ENCODE measurements at regions not wholly inside any gene's neighbourhood (a gene's known extent, or its start where the extent isn't known, plus 50 kb on each side); places are given as distances from the start of the nearest gene placed in this dataset.

DNA sequence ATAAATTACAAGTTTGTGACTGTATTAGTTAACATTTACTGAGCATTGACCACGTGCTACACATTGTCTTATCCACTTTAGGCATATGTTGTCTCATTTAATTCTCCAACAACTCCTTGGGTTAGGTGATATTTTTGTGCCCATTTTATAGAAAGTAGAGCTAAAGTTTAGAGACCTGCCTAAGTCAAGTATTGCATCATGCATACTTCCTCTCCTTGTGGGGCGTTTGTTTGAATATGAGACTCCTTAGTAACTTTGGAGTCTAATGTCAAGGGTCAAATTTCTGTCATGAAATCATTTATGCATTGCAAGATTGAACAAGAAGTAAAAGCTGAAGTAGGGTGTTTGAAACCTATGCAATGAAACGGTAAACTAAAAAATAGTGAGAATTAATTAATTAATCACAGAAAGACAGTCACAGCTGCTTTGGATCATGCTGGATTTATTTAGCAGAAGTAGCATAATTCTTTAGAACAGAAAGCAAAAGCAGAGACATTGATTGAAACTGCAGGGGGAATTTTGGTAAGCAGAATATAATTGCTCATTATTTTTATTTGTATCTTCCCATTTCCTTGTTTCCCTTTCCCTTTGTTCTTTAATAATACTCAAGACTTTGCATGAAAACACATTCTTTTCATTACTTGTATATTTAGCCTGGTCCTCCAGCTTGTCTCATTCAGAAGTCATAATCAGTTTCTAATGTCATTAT lies 1374.4 kb upstream of the GJE1 start:
- H3K27me3 ChIP-seq (ENCODE audit: control insufficient read depth, insufficient read depth, low read length), result no peaks in the 10 kb centered on the region
- H3K4me2 ChIP-seq (ENCODE audit: low read length), result no peak overlapping the region
- H3K4me3 ChIP-seq (ENCODE audit: low read length), result no peak overlapping the region
- no peaks in the 10 kb centered on the region for H3K4me1 ChIP-seq (ENCODE audit: control insufficient read depth, insufficient read depth, low read length)
- H3K9ac ChIP-seq (ENCODE audit: low read depth, low read length), result no peak overlapping the region
- no peaks in the 10 kb centered on the region for H3K9me3 ChIP-seq (replicated peaks; ENCODE audit: low read length)
- no peaks in the 10 kb centered on the region for H3K36me3 ChIP-seq (ENCODE audit: insufficient read depth, low read length)

DNA sequence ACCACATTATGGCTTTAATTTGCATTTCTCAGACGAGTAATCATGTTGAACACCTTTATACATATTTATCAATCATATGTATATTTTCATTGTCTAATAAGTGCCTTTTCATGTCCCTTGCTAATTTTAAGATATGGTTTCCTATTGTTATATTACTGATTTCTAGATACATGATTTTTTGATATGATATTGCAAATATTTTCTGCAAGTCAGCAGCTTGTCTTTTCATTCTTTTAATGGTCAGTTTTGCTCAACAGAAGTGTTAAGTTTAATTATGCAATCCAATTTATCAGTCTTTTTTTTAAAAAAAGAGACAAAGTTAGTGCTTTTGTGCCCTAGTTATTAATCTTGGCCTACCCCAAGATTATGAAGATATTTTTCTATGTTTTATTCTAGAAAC lies 1377.8 kb upstream of the CITED2 start:
- H3K4me1 ChIP-seq (ENCODE audit: control insufficient read depth, insufficient read depth, low read length), result no peaks in the 10 kb centered on the region
- H3K4me3 ChIP-seq (ENCODE audit: low read length), result no peak overlapping the region
- no peak overlapping the region for H3K9ac ChIP-seq (ENCODE audit: low read depth, low read length)
- no peak overlapping the region for H3K4me2 ChIP-seq (ENCODE audit: low read length)
- H3K27me3 ChIP-seq (ENCODE audit: control insufficient read depth, insufficient read depth, low read length), result no peaks in the 10 kb centered on the region
- no peaks in the 10 kb centered on the region for H3K36me3 ChIP-seq (ENCODE audit: insufficient read depth, low read length)
- H3K9me3 ChIP-seq (replicated peaks; ENCODE audit: low read length), result no peaks in the 10 kb centered on the region

DNA sequence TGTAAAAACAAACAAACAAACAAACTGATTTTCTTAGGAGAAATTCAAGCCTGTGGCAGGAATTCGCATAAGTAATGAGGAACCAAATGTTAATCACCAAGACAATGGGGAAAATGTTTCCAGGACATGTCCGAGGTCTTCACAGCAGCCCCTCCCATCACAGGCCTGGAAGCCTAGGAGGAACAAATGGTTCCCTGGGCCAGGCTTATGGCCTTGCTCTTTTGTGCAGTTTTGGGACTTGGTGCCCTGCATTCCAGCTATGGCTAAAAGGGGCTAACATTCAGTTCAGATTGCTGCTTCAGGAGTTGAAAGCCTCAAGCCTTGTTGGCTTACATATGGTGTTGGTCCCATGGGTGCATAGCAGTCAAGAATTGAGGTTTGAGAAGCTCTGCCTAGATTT lies 1372.7 kb upstream of the CITED2 start:
- H3K4me2 ChIP-seq (ENCODE audit: low read length), result no peak overlapping the region
- H3K4me1 ChIP-seq (ENCODE audit: control insufficient read depth, insufficient read depth, low read length), result peaks cover 6% of the 10 kb centered on the region
- H3K9me3 ChIP-seq (replicated peaks; ENCODE audit: low read length), result no peaks in the 10 kb centered on the region
- H3K36me3 ChIP-seq (ENCODE audit: insufficient read depth, low read length), result no peaks in the 10 kb centered on the region
- no peak overlapping the region for H3K4me3 ChIP-seq (ENCODE audit: low read length)
- H3K27me3 ChIP-seq (ENCODE audit: control insufficient read depth, insufficient read depth, low read length), result no peaks in the 10 kb centered on the region
- no peak overlapping the region for H3K9ac ChIP-seq (ENCODE audit: low read depth, low read length)

DNA sequence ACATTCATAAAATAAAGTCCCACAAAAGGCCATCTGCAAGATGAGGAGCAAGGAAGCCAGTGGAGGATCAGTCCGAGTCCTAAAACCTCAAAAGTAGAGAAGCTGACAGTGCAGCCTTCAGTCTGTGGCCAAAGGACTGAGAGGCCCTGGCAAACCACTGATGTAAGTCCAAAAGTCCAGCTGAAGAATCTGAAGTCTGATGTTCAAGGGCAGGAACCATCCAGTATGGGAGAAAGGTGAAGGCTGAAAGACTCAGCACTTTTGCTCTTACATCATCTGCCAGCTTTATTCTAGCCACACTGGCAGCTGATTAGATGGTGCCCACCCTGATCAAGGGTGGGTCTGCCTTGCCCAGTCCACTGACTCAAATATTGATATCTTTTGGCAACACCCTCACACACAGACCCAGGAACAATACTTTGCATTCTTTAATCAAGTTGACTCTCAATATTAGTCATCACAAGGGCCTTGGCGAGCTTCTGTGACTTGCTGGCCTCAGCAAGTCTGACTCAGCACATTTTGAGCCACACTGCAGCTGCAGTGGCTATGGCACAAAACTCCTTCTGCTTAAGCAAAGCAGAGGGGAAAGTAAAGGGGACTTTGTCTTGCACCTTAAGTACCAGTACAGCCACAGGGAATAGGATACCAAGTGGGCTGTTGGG lies 1370.3 kb upstream of the CITED2 start:
- H3K27me3 ChIP-seq (ENCODE audit: control insufficient read depth, insufficient read depth, low read length), result no peaks in the 10 kb centered on the region
- peaks cover 6% of the 10 kb centered on the region for H3K4me1 ChIP-seq (ENCODE audit: control insufficient read depth, insufficient read depth, low read length)
- H3K4me3 ChIP-seq (ENCODE audit: low read length), result no peak overlapping the region
- no peak overlapping the region for H3K9ac ChIP-seq (ENCODE audit: low read depth, low read length)
- no peaks in the 10 kb centered on the region for H3K9me3 ChIP-seq (replicated peaks; ENCODE audit: low read length)
- no peak overlapping the region for H3K4me2 ChIP-seq (ENCODE audit: low read length)
- no peaks in the 10 kb centered on the region for H3K36me3 ChIP-seq (ENCODE audit: insufficient read depth, low read length)

DNA sequence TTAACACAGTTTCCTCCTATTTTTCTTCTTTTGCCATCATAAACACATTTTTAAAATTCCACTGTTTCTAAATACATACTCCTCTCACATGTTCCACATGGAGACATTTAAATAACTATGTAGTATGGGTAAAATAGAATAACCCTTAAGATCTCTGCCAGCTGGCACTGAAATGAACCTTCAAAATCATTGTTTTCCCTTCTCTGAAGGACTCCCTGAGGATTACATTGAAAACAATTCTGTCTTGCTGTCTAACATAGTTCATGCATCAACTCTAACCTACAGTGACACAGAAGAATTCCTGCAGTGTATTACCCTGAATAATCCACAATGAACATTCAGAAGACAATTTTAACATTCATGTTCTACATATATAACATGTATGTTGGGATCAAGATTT lies 1361.8 kb upstream of the CITED2 start:
- Histone ChIP-seq H3K9ac (ENCODE audit: low read depth, low read length) (no peak overlapping the region), H3K4me1 (ENCODE audit: control insufficient read depth, insufficient read depth, low read length) (peaks cover 20% of the 10 kb centered on the region), H3K4me3 (ENCODE audit: low read length) (no peak overlapping the region), H3K36me3 (ENCODE audit: insufficient read depth, low read length) (no peaks in the 10 kb centered on the region), H3K9me3 (replicated peaks; ENCODE audit: low read length) (no peaks in the 10 kb centered on the region), H3K27me3 (ENCODE audit: control insufficient read depth, insufficient read depth, low read length) (no peaks in the 10 kb centered on the region), H3K4me2 (ENCODE audit: low read length) (no peak overlapping the region)

DNA sequence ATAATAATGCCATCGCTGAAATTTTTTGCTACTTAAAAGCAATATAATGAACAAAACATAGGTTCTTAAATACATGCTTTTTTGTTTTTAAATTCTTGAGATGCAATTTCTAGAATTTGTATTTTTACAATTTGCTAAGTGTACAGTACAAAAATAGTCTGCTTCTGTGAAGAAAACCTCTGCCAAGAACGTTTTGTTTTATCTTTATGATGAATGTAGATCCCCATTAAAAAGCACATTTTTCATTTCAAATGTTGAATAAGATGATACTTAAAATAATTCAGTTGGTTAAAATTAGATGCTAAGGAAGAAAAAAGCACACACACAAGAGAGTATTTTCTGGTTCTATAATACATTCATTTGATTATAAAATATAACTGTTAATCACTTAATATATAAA lies 1358.5 kb upstream of the CITED2 start:
- Histone ChIP-seq H3K4me3 (ENCODE audit: low read length) (no peak overlapping the region), H3K4me1 (ENCODE audit: control insufficient read depth, insufficient read depth, low read length) (peaks cover 21% of the 10 kb centered on the region), H3K36me3 (ENCODE audit: insufficient read depth, low read length) (no peaks in the 10 kb centered on the region), H3K27me3 (ENCODE audit: control insufficient read depth, insufficient read depth, low read length) (no peaks in the 10 kb centered on the region), H3K9ac (ENCODE audit: low read depth, low read length) (no peak overlapping the region), H3K4me2 (ENCODE audit: low read length) (no peak overlapping the region), H3K9me3 (replicated peaks; ENCODE audit: low read length) (no peaks in the 10 kb centered on the region)

DNA sequence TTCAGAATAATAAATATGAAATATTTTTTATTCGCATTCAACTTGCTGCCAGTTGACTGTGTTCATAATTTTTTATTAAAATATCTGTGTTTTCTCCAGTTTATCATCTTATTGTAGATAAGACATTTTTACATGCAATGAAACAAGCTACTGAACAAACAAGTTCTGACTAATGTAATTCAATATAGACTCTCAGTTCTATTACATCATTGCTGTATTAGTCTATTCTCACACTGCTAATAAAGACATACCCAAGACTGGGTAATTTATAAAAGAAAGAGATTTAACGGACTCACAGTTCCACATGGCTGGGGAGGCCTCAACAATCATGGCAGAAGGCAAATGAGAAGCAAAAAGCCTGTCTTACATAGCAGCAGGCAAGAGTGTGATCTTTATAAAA lies 1357.7 kb upstream of the CITED2 start:
- Histone ChIP-seq H3K9me3 (replicated peaks; ENCODE audit: low read length) (no peaks in the 10 kb centered on the region), H3K27me3 (ENCODE audit: control insufficient read depth, insufficient read depth, low read length) (no peaks in the 10 kb centered on the region), H3K36me3 (ENCODE audit: insufficient read depth, low read length) (no peaks in the 10 kb centered on the region), H3K4me1 (ENCODE audit: control insufficient read depth, insufficient read depth, low read length) (peaks cover 21% of the 10 kb centered on the region), H3K4me3 (ENCODE audit: low read length) (no peak overlapping the region), H3K4me2 (ENCODE audit: low read length) (no peak overlapping the region), H3K9ac (ENCODE audit: low read depth, low read length) (peak overlapping the region; percentile 37)

DNA sequence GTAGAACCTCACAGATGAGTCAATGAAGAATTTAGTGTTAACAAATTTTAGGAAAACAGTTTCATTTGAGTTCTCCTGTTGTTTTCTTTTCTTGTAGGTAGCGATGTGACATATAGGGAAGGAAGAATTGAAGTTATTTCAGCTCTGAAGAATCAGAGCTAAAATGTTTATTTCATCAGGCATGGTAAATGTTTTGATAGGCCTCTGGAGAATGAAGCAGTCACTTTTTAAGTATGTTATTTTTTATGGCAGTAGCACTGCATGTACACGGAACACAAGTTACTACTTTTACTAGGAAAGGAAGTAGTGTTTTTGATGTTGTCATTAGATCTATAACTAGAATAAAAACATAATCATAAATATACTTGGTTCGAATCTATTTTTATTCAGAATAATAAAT lies 1357.3 kb upstream of the CITED2 start:
- H3K9me3 ChIP-seq (replicated peaks; ENCODE audit: low read length), result no peaks in the 10 kb centered on the region
- peak overlapping the region; percentile 1 for H3K4me2 ChIP-seq (ENCODE audit: low read length)
- no peak overlapping the region for H3K4me3 ChIP-seq (ENCODE audit: low read length)
- H3K4me1 ChIP-seq (ENCODE audit: control insufficient read depth, insufficient read depth, low read length), result peaks cover 21% of the 10 kb centered on the region
- H3K27me3 ChIP-seq (ENCODE audit: control insufficient read depth, insufficient read depth, low read length), result no peaks in the 10 kb centered on the region
- H3K9ac ChIP-seq (ENCODE audit: low read depth, low read length), result peak overlapping the region; percentile 37
- no peaks in the 10 kb centered on the region for H3K36me3 ChIP-seq (ENCODE audit: insufficient read depth, low read length)

DNA sequence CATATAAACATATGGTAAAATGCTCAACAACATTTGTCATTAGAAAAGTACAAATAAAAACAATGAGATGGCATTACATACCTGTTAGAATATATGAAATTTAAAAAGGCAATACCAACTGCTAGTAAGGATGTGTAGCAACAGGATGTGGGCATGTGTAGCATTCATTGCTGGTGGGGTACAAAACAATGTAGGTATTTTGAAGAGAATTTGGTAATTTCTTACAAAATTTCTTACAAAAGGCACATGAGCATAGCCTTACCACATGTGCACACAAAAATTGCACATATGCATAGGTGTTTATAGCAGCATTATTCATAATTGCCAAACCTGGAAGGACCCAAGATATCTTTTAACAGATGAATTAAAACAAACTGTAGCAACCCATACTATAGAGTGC lies 1355.1 kb upstream of the CITED2 start:
- Histone ChIP-seq H3K27me3 (ENCODE audit: control insufficient read depth, insufficient read depth, low read length) (no peaks in the 10 kb centered on the region), H3K9me3 (replicated peaks; ENCODE audit: low read length) (no peaks in the 10 kb centered on the region), H3K9ac (ENCODE audit: low read depth, low read length) (no peak overlapping the region), H3K4me2 (ENCODE audit: low read length) (no peak overlapping the region), H3K36me3 (ENCODE audit: insufficient read depth, low read length) (no peaks in the 10 kb centered on the region), H3K4me3 (ENCODE audit: low read length) (no peak overlapping the region), H3K4me1 (ENCODE audit: control insufficient read depth, insufficient read depth, low read length) (peaks cover 15% of the 10 kb centered on the region)

DNA sequence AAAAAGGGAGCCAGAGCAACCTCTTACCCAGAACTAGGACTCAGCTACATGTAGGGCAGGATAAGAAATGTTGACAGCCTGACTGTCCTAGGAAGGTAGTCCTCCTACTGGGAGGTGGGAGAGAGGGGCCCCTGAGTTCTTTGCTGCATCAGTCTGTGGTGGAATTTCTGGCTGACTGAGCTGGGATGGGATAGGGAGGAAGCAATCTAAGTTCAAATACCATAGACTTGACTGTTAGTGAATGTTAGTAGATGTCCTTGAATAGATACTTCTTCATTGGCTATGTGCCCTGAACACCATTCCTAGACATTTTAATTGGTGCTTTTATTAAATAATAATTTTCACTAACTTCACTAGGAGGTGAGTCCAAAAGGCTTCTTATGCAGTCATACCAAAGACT lies 1343.6 kb upstream of the CITED2 start:
- Histone ChIP-seq H3K36me3 (ENCODE audit: insufficient read depth, low read length) (no peaks in the 10 kb centered on the region), H3K4me3 (ENCODE audit: low read length) (no peak overlapping the region), H3K4me2 (ENCODE audit: low read length) (no peak overlapping the region), H3K4me1 (ENCODE audit: control insufficient read depth, insufficient read depth, low read length) (no peaks in the 10 kb centered on the region), H3K9ac (ENCODE audit: low read depth, low read length) (no peak overlapping the region), H3K27me3 (ENCODE audit: control insufficient read depth, insufficient read depth, low read length) (no peaks in the 10 kb centered on the region), H3K9me3 (replicated peaks; ENCODE audit: low read length) (no peaks in the 10 kb centered on the region)

DNA sequence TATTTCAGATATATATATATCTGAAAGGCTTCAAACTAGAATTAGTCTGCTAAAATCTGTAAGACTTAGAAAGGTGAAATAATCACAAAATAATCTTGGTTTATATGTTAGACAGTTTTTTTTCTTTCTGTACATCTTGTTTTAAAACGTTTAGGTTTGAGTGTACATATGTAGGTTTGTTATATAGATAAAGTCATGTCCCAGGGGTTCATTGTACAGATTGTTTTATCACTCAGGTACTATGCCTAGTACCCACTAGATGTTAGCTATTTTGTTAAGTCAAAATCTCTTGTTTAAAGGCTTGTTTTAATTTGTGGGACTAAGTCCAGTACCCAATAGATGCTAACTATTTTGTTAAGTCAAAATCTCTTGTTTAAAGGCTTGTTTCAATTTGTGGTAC lies 1339.0 kb upstream of the CITED2 start:
- no peaks in the 10 kb centered on the region for H3K36me3 ChIP-seq (ENCODE audit: insufficient read depth, low read length)
- no peak overlapping the region for H3K4me2 ChIP-seq (ENCODE audit: low read length)
- no peaks in the 10 kb centered on the region for H3K27me3 ChIP-seq (ENCODE audit: control insufficient read depth, insufficient read depth, low read length)
- no peak overlapping the region for H3K9ac ChIP-seq (ENCODE audit: low read depth, low read length)
- H3K4me3 ChIP-seq (ENCODE audit: low read length), result no peak overlapping the region
- H3K4me1 ChIP-seq (ENCODE audit: control insufficient read depth, insufficient read depth, low read length), result no peaks in the 10 kb centered on the region
- no peaks in the 10 kb centered on the region for H3K9me3 ChIP-seq (replicated peaks; ENCODE audit: low read length)

DNA sequence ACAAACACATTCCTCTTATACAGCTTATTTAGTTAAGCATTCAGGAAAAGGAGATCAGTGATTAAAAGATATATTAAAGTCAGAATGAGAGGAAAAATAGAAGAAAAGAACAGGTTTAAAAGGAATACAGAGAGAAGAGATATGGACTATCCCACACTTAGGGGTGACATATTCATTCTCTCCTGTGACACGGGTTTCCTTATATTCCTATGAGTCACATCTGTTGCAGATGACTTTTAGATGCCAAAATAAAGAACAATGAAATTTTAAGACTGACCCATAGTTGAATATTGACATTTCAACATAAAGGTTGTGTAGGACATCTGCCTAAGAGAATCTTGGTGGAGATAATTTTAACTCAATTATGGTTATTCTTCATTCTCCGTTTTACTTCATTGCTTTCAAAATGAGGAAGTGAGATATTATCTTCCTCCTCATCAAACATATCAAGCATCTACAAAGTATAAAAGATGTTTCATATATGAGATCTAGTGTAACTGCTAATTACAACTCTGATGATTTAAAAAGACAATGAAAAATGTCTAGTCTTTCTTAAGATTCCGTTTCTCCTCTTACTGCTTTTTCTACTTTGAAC lies 1336.7 kb upstream of the CITED2 start:
- no peak overlapping the region for H3K4me3 ChIP-seq (ENCODE audit: low read length)
- no peak overlapping the region for H3K9ac ChIP-seq (ENCODE audit: low read depth, low read length)
- no peaks in the 10 kb centered on the region for H3K4me1 ChIP-seq (ENCODE audit: control insufficient read depth, insufficient read depth, low read length)
- H3K27me3 ChIP-seq (ENCODE audit: control insufficient read depth, insufficient read depth, low read length), result no peaks in the 10 kb centered on the region
- no peaks in the 10 kb centered on the region for H3K9me3 ChIP-seq (replicated peaks; ENCODE audit: low read length)
- H3K4me2 ChIP-seq (ENCODE audit: low read length), result no peak overlapping the region
- H3K36me3 ChIP-seq (ENCODE audit: insufficient read depth, low read length), result no peaks in the 10 kb centered on the region

Data from skeletal muscle satellite cell (primary cell).